ENCODE measurements at regions not wholly inside any gene's neighbourhood (a gene's known extent, or its start where the extent isn't known, plus 50 kb on each side); places are given as distances from the start of the nearest gene placed in this dataset.

DNA sequence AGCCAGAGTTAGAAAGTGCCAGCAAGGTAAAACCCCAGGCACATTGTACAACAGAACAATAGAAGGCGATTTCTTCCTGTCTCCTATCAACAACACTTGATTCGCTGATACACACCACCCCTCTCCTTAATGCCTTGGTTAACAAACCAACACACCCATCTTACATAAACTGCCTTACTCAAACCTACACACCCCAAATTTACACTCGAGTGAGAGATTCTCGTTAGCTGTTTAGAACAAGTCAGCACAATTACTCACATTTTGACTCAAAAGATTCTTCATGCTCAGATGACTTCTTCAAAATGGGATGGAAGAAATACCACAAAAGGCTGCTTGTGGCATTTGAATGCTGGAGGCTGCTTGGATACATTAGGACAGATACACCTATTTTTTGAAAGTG lies 80.0 kb upstream of the FOXQ1 start:
- Histone ChIP-seq H3K27ac (no peak overlapping the region), H3K4me3 (no peak overlapping the region)
- TF ChIP-seq, protein P1, sequence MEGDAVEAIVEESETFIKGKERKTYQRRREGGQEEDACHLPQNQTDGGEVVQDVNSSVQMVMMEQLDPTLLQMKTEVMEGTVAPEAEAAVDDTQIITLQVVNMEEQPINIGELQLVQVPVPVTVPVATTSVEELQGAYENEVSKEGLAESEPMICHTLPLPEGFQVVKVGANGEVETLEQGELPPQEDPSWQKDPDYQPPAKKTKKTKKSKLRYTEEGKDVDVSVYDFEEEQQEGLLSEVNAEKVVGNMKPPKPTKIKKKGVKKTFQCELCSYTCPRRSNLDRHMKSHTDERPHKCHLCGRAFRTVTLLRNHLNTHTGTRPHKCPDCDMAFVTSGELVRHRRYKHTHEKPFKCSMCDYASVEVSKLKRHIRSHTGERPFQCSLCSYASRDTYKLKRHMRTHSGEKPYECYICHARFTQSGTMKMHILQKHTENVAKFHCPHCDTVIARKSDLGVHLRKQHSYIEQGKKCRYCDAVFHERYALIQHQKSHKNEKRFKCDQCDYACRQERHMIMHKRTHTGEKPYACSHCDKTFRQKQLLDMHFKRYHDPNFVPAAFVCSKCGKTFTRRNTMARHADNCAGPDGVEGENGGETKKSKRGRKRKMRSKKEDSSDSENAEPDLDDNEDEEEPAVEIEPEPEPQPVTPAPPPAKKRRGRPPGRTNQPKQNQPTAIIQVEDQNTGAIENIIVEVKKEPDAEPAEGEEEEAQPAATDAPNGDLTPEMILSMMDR (IDR thresholded peaks at IDR 0.05), result no peak
- DNase-seq (ENCODE audit: low spot score), result no peak

DNA sequence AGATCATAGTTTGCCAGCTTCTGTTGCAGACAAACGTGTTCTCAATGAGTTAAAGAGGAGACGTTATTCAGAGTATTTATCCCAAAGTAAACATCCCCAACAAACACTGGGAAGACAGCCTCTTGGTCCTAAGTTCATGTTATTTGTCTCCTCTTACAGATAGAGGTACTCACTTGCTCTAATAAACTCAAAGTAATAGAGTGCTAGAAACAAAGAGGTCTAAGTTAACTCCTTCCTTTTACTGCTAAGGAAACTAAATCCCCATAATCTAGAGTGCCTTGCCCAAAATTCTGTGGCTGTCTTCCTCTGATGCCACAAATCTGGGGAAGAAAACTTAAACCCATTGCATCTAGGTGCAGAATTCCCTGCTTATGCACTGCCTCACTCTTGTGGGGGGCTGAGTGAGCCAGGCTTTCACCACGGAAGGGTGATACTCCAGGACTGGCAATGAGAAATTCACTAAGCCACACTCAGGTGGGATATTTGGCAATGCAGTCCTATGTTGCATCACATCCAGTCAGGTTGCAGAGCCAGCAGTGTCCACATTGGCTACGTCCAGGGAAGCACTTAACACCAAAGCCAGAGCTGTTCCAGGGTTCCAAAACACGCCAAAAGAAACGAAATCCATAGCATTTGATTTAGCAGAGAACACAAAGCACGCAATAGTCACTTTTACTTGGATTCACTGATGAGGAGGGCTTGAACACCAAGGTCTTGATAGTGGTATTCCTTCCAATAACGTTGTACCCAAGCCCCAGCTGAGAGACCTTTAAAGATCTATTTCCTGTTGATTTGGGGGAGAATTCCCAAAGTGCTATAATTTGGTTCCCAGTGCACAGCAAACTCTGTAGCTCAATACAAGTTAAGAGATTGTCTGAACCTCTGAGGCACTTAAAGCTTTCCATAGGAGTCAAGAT lies 81.0 kb upstream of the FOXQ1 start:
- no peak overlapping the region for H3K27ac ChIP-seq
- TF ChIP-seq, protein P1 (IDR thresholded peaks at IDR 0.05), result no peak
- H3K4me3 ChIP-seq, result no peak overlapping the region
- DNase-seq (ENCODE audit: low spot score), result no peak

GRCh38 chr6:1230281-1230680 lies 81.6 kb upstream of the FOXQ1 start:
- H3K4me3 ChIP-seq, result no peak overlapping the region
- no peak overlapping the region for H3K27ac ChIP-seq
- TF ChIP-seq, protein P1 (IDR thresholded peaks at IDR 0.05), result no peak
- DNase-seq (ENCODE audit: low spot score), result no peak

GRCh38 chr6:1229808-1230207 lies 82.1 kb upstream of the FOXQ1 start:
- no peak for DNase-seq (ENCODE audit: low spot score)
- Histone ChIP-seq H3K27ac (no peak overlapping the region), H3K4me3 (no peak overlapping the region)
- TF ChIP-seq, protein P1 (IDR thresholded peaks at IDR 0.05), result no peak

- no peak for DNase-seq (ENCODE audit: low spot score)
- TF ChIP-seq, protein P1 (IDR thresholded peaks at IDR 0.05), result no peak
- no peak overlapping the region for H3K27ac ChIP-seq
These were observed 82.6 kb upstream of the FOXQ1 start for GRCh38 chr6:1229301-1229700.

DNA sequence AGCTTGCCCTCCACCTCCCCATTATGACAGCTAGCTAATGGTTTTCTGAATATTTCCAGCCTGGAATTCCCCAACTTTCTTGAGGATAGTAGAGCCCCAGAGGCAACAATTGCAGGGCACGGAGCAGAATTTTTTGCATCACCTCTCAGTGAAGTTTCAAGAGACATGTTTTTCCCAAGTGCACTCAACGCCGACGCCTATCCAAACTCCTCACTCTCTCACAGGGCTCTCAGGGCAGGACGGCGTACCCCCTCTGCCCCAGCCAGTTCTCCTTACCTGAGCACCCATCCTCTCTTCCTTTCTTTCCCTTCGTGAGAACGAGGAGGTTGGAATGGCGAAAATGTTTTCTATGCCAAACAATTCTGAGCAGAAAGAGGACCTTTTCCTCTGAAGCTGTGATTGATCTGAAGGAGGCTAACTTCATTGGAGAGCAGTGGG lies 83.1 kb upstream of the FOXQ1 start:
- TF ChIP-seq, protein P1 (IDR thresholded peaks at IDR 0.05), result no peak
- Histone ChIP-seq H3K4me3 (no peak overlapping the region), H3K27ac (no peak overlapping the region)
- no peak for DNase-seq (ENCODE audit: low spot score)

More at GRCh38 chr6:1229301-1229700, 82.6 kb upstream of the FOXQ1 start:
- no peak overlapping the region for H3K4me3 ChIP-seq
